HCT116 (cell line): ENCODE measurements at regions not wholly inside any gene's neighbourhood (a gene's known extent, or its start where the extent isn't known, plus 50 kb on each side); places are given as distances from the start of the nearest gene placed in this dataset.

Source experiments
- ATAC-seq: fragments of 200-7000 bp; cut with Tn5 transposase; 2 replicates; pipeline ENCODE4 v1.9.1; 2020; ENCODE audit warnings: mild to moderate bottlenecking, moderate library complexity
- BruUV-seq: library from RNA; stranded (reverse); fragments of 400-500 nt; replicated peaks from 2 replicates; lab custom pipeline; 2021; lab: Mats Ljungman, UMichigan
- CTCF ChIA-PET: fragments of 300-600 bp; sonication (Branson Sonifier 250); formaldehyde crosslinking; loops from one replicate; lab custom pipeline; 2021; ENCODE audit warnings: antibody characterized with exemption; lab: Charles Lee
- POLR2A ChIA-PET: fragments of 300-600, 350-600 bp; sonication (Branson Sonifier 250); formaldehyde crosslinking; loops from one replicate; lab custom pipeline; 2021; ENCODE audit warnings: antibody characterized with exemption; lab: Charles Lee
- RAD21 ChIA-PET, 2 experiments: fragments of 300-600 bp; sonication (Branson Sonifier 250); formaldehyde crosslinking; loops; one replicate each; lab custom pipeline; 2023; ENCODE audit warnings: low total read pairs in 2 of 2; ENCODE audit not compliant: uncharacterized antibody in 2 of 2, unreplicated experiment in 2 of 2, low non-redundant PET in 1 of 2; lab: Charles Lee
- DNase-seq: peaks from one replicate; pipeline ENCODE4 v3.0.0-alpha.2; 2010; ENCODE audit warnings: low read depth, low spot score
- H2AFZ ChIP-seq: fragments of 200-600 bp; shearing (Covaris generic), sonication (generic); 2 replicates; pipeline ENCODE4 v1.6.1; 2017; ENCODE audit warnings: low read depth, mixed run types, mixed read lengths, antibody characterized with exemption, low read length; ENCODE audit not compliant: poor library complexity, severe bottlenecking
- H3K27ac ChIP-seq: 2 replicates; pipeline ENCODE4 v1.5.1; 2012; ENCODE audit warnings: low read depth, low read length
- H3K27me3 ChIP-seq: fragments of 200-600 bp; sonication (generic); 2 replicates; pipeline ENCODE4 v1.6.1; 2016; ENCODE audit warnings: mixed run types, low read length, mixed read lengths; ENCODE audit not compliant: insufficient read depth
- H3K36me3 ChIP-seq, 2 experiments: fragments of 200-500 bp in 1 of 2; fragments of 200-600 bp in 1 of 2; sonication (Bioruptor generic) in 1 of 2; sonication (generic) in 1 of 2; 2 replicates each; pipeline versions ENCODE4 v1.5.1 to v1.6.1; 2014 to 2016; ENCODE audit warnings: low read length in 2 of 2, inconsistent platforms in 1 of 2, mixed read lengths in 1 of 2, mixed run types in 1 of 2; ENCODE audit not compliant: insufficient read depth in 2 of 2, control insufficient read depth in 1 of 2
- H3K4me1 ChIP-seq, 2 experiments: fragments of 200-600 bp in 1 of 2; sonication (generic) in 1 of 2; 2 replicates each; pipeline versions ENCODE4 v1.5.1 to v1.6.1; 2012 to 2017; ENCODE audit warnings: low read length in 2 of 2, inconsistent platforms in 1 of 2, mild to moderate bottlenecking in 1 of 2, mixed read lengths in 1 of 2, mixed run types in 1 of 2, moderate library complexity in 1 of 2; ENCODE audit not compliant: insufficient read depth in 2 of 2, control insufficient read depth in 1 of 2
- H3K4me2 ChIP-seq: fragments of 200-600 bp; sonication (generic); 2 replicates; pipeline ENCODE4 v1.6.1; 2017; ENCODE audit warnings: mixed run types, low read length, mixed read lengths
- H3K4me3 ChIP-seq, 2 experiments: fragments of 200-600 bp in 1 of 2; sonication (generic) in 1 of 2; replicated peaks in 1 of 2; 2 replicates each; pipeline ENCODE4 v1.5.1; 2011 to 2016; ENCODE audit warnings: low read length in 2 of 2, control low read depth in 1 of 2, low read depth in 1 of 2, mild to moderate bottlenecking in 1 of 2, mixed read lengths in 1 of 2, mixed run types in 1 of 2
- H3K79me2 ChIP-seq: fragments of 200-600 bp; sonication (generic); 2 replicates; pipeline ENCODE4 v1.6.1; 2017; ENCODE audit warnings: mild to moderate bottlenecking, mixed run types, low read length, moderate library complexity, mixed read lengths; ENCODE audit not compliant: insufficient read depth
- H3K9ac ChIP-seq: fragments of 200-600 bp; sonication (generic); 2 replicates; pipeline ENCODE4 v1.6.1; 2016; ENCODE audit warnings: low read length, mixed read lengths
- H3K9me2 ChIP-seq: fragments of 200-600 bp; sonication (generic), shearing (Covaris generic); 2 replicates; pipeline ENCODE4 v1.6.1; 2017; ENCODE audit warnings: mixed run types, mild to moderate bottlenecking, moderate library complexity; ENCODE audit not compliant: insufficient read depth
- H3K9me3 ChIP-seq, 2 experiments: fragments of 200-500 bp in 1 of 2; fragments of 200-600 bp in 1 of 2; sonication (Bioruptor generic) in 1 of 2; sonication (generic) in 1 of 2; 2 replicates each; pipeline ENCODE4 v1.6.1; 2014 to 2017; ENCODE audit warnings: low read length in 2 of 2, mixed read lengths in 2 of 2, inconsistent platforms in 1 of 2, low read depth in 1 of 2, mild to moderate bottlenecking in 1 of 2, mixed run types in 1 of 2, moderate library complexity in 1 of 2; ENCODE audit not compliant: control insufficient read depth in 1 of 2, insufficient read depth in 1 of 2
- H4K20me1 ChIP-seq: fragments of 200-600 bp; sonication (generic), shearing (Covaris generic); 2 replicates; pipeline ENCODE4 v1.6.1; 2017; ENCODE audit warnings: mixed run types, mild to moderate bottlenecking, moderate library complexity; ENCODE audit not compliant: insufficient read depth
- ATF3 ChIP-seq: IDR thresholded peaks from 2 replicates; pipeline ENCODE4 v1.6.1; 2012
- CBX3 ChIP-seq: IDR thresholded peaks from 2 replicates; pipeline ENCODE4 v1.6.1; 2012; ENCODE audit warnings: low read depth
- CEBPB ChIP-seq: IDR thresholded peaks from 2 replicates; pipeline ENCODE4 v1.6.1; 2012; ENCODE audit warnings: low read depth
- JUND ChIP-seq: IDR thresholded peaks from 2 replicates; pipeline ENCODE4 v1.6.1; 2012
- MAX ChIP-seq: IDR thresholded peaks from 2 replicates; pipeline ENCODE4 v1.6.1; 2012
- POLR2A ChIP-seq: IDR thresholded peaks from 2 replicates; pipeline ENCODE4 v1.7.0; 2011; ENCODE audit warnings: borderline replicate concordance; ENCODE audit not compliant: insufficient read depth, insufficient read length; ENCODE audit errors: extremely low read depth
- POLR2AphosphoS5 ChIP-seq: IDR thresholded peaks from 2 replicates; pipeline ENCODE4 v1.6.1; 2011; ENCODE audit warnings: mild to moderate bottlenecking, low read depth, low read length, moderate library complexity
- REST ChIP-seq: IDR thresholded peaks from 2 replicates; pipeline ENCODE4 v1.6.1; 2012; ENCODE audit warnings: low read depth
- SIN3A ChIP-seq: IDR thresholded peaks from 2 replicates; pipeline ENCODE4 v1.6.1; 2012; ENCODE audit warnings: low read depth
- SP1 ChIP-seq: IDR thresholded peaks from 2 replicates; pipeline ENCODE4 v1.6.1; 2012; ENCODE audit warnings: low read depth
- SRF ChIP-seq: IDR thresholded peaks from 2 replicates; pipeline ENCODE4 v1.6.1; 2012; ENCODE audit warnings: low read depth
- YY1 ChIP-seq: IDR thresholded peaks from 2 replicates; pipeline ENCODE4 v1.6.1; 2011; ENCODE audit warnings: low read length, low read depth, moderate library complexity, mild to moderate bottlenecking; ENCODE audit not compliant: insufficient replicate concordance; ENCODE audit errors: extremely low read depth
- intact Hi-C: fragments of 100-400 bp; cut with micrococcal nuclease; formaldehyde crosslinking; loops from 2 replicates; pipeline ENCODE4 v1.10.0; 2022

- no peak for TF ChIP-seq REST
- TF ChIP-seq YY1, result no peak
Measured at GRCh38 chrX:5236749-5237148, 991.9 kb downstream of the NLGN4X start (continued).

- Histone ChIP-seq H3K27ac (no peak overlapping the region), H3K9ac (no peak overlapping the region), H3K79me2 (no peaks in the 10 kb centered on the region), H3K9me3 (no peaks in the 10 kb centered on the region), H3K4me3 (no peak overlapping the region), H3K27me3 (no peaks in the 10 kb centered on the region), H2AFZ (no peak overlapping the region), H3K9me2 (no peaks in the 10 kb centered on the region), H3K36me3 (no peaks in the 10 kb centered on the region), H3K4me2 (no peak overlapping the region), H4K20me1 (no peaks in the 10 kb centered on the region), H3K4me1 (no peaks in the 10 kb centered on the region)
- intact Hi-C loops, result no loop called here
- no TSS peak for BruUV-seq
- ATAC-seq, result no peak
- ChIA-PET RAD21 (no interaction called here), CTCF (no interaction called here), POLR2A (no interaction called here)
- no peak for DNase-seq
- TF ChIP-seq CEBPB, result no peak
- no peak for TF ChIP-seq SRF
- TF ChIP-seq REST, result no peak
- no peak for TF ChIP-seq MAX
- no peak for TF ChIP-seq SP1
- no peak for TF ChIP-seq POLR2A
- TF ChIP-seq CBX3, result no peak
- TF ChIP-seq JUND, result no peak
- TF ChIP-seq ATF3, result no peak
- TF ChIP-seq SIN3A, result no peak
- no peak for TF ChIP-seq POLR2AphosphoS5
Measured at GRCh38 chrX:5236096-5236495, 992.6 kb downstream of the NLGN4X start.
